GM21825 (cell line): ENCODE measurements at regions not wholly inside any gene's neighbourhood (a gene's known extent, or its start where the extent isn't known, plus 50 kb on each side); places are given as distances from the start of the nearest gene placed in this dataset.

Experiments used
- ATAC-seq: cut with Tn5 transposase; IDR thresholded peaks from one replicate; pipeline ENCODE4 v1.9.1; 2021; ENCODE audit warnings: mild to moderate bottlenecking, moderate library complexity; ENCODE audit not compliant: unreplicated experiment

DNA sequence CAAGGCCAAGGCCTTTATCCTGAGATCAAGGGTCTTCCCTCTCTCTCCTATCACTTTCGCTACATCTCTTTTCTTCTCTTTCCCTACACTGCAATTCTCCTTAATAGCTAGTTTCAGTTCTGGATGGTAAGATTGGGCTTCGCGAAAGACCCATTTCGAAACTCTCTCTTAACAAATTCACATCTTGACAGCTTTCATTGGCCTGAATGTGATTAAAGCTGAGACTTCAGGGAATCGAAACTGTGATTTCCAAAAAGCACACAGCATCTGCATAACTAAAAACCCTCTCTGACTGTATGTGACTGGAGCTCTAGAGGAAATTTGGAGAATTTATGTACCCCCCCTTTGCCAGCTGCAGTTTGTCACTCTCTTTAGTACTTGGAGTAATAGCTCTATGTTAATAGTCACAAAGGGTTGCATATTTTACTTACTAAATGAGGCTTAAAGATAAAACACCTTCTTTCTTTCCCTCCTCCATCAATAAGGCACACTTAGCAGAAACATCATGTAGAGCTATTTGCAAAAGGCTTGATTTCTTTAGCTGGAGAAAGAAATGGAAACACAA, 105.3 kb upstream of the FAM20A start:
- no peak for ATAC-seq

DNA sequence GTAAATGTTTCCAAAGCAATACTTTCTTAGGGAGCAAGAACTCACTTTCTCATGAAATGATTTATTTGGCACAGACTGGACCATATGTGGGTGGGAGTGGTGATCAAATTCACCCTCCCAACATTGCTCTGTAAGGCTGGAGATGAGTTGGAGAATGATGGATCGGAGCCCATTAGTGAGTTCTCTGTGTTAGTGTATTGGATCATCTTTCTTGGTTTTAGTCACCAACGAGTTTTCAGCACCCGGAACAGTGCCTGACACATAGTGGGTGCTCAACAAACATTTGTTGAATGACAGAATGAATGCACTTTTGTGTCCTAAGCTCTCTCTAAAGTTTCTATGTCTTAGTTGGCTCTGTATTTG, 104.5 kb upstream of the FAM20A start:
- no peak for ATAC-seq

DNA sequence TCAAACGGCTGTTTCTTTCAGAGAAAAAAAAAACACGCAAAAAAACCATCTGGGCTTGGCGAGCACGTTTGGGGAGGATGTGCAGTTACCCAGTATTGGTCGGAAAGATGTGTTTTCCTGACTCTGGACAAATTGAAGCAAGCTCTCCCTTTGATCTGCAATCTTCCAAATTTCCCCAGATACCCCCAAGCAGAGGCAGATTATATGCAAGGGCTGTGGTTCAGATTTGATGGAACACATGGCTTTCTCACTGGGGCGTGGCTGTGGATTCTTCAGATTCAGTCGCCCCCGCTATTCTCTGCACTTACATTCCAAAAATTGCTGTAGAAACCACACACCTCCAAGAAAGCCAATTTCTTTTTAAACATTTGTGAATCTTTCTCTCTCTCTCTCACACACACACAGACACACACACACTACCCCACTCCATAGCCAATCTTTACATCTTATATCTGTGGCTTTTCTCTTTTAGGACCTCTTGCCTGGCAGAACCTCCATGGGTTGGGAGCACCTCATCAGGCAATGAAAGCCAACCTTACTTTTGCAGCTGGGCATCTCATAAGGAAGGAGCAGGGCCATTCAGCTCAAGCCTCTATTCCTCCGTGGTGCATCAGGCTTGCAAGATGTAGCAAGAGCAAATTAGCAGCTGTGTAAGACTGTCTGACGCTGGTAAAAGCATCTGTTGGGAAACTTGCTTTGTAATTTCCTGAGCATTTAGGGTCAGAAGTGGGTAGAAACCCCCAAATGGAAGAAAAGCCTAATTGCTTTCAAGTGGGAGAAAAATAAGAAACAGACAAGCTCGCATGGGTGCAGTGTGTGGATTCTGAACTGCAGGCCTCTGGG, 103.9 kb upstream of the FAM20A start:
- no peak for ATAC-seq

DNA sequence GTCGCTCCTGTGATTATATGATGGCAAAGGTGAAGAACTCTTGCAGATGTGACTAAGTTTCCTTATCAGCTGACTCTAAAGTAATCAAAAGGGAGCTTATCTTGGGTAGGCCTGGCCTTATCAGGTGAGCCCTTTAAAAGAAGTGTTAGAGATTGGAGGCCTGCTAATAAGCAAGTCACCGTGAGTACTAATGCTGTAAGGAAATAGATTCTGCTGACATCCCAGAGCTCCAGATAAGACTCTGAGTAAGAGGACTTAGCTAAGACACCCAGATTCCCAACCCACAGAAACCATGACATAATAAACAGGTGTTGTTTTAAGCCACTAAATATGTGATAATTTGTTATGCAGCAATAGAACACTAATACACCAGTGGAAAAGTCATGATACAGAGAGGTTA, 99.9 kb upstream of the FAM20A start:
- ATAC-seq: no peak

DNA sequence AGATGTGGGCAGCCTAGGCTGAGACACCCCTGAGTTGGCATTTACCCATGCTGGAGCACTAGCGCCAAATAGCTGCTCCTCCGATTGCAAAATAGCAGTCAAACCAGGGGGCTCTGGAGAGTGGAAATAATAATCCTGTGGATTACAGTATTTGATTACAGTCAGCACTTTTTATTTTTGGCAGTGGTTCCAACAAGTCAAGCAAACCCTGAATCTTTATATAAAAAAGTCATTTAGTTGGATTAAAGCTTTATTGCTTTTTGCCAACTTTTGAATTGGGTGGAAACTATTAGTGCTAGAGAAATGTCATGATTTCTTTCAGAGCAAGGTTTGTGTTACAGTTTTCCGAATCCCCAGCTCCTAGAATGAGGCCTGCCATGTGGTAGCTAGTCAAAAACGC, 99.3 kb upstream of the FAM20A start:
- ATAC-seq: no peak

DNA sequence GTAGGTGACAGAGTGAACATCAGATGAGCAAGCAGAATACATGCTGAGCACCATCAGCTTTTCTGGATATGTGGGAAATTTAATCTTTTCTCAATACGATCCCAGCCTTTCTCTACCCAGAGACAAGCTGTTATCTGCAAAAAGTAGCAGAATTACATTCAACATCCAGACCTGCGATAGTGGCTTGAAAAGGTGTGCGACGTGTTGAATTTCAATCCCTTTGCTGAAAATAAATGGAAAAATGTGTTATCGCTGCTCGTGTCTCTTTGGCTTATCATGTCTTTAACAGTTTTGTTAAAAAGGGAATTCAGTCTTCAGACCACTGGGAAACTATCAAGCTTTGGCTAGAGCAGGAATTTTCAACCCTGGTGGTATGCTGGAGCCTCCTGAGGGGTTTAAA, 98.8 kb upstream of the FAM20A start:
- no peak for ATAC-seq

DNA sequence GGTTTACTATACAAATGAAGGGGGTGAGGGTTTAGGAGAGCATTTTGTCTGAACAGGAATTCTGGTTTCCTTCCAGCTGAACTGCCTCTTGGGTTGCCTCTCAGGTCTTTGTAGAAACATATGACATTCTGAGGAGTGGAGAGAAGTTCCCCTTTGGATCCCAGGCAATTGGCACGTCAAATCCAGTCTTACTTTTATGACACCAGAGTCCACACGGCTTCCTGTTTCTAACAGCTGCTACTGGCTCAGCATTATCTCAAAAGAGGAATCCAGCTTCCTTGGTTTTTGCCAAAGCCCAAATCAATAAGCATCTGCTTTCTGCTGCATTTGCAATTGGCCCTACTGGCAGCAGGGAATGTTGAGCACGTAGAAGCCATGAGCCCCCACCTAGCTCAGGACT, 97.6 kb upstream of the FAM20A start:
- no peak for ATAC-seq

DNA sequence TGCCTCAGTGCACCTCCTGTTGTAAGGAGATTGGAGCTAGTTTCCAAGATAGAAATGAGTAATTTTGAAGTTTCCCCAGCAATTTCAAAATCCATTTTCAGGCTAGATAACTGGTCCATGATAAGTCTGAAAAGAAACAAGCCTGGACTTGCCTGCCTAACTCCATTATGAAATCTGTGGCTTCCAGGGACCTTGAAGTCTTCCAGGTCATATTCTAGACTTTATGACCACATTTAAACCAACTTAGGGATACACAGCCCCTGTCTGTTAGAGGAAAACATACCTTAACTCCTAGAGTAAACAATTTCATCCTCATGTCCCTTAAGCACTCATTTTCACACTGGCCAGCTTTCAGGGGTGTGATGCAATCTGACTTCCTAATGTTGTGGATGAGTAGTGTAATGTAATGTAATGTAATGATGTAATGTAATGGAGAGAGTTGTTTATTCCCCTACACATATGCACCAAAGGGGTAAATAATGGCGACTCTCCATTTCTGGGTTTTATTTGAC, 96.7 kb upstream of the FAM20A start:
- no peak for ATAC-seq

DNA sequence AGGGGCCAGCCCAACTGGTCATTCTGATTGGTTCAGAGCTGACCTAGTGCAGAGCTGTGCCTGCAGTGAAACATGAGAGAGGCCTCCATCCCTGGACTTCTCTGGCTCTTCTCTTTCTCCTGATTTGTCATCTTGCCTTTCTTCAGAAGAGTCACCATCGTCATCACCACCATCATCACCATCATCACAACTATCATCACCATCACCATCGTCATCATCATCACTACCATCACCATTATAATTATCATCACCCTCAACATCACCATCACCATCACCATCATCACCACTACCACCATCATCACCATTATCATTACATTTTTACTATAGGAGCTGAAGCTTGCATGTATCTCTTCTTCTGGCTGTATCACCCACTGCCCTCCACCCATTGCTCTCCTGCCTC, 94.5 kb upstream of the FAM20A start:
- no peak for ATAC-seq

DNA sequence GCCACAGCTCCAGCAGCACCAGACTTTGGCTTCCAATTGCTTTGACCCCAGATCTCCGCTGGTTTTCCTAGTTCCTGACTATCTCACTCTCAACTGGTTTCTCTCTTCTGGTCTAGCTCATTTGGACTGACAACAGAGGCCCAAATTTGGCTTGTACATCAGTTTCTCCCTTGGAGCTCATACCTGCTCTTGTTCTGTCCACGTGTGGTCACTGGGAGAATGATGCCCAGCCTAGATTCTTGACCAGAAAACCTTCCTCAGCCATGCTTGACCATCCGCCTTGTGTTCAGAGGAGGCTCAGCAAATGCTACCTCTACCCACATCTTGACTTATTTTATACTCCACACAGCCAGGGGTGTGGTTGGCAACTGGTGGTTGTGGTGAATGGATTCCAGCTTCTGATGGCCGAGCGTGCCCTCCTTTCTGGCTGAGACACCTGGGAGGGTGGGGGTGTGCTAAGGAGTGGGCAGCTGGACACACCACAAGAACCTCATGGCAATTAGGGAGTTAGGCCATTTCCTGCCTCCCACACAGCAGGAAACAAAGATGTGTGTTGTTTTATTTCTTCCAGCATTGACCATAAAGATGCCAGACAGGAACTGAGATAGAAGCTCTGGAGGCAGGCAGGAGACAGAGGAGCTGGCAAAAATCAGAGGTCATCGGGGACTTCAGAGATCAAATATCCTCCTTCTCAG, 93.8 kb upstream of the FAM20A start:
- ATAC-seq: no peak

DNA sequence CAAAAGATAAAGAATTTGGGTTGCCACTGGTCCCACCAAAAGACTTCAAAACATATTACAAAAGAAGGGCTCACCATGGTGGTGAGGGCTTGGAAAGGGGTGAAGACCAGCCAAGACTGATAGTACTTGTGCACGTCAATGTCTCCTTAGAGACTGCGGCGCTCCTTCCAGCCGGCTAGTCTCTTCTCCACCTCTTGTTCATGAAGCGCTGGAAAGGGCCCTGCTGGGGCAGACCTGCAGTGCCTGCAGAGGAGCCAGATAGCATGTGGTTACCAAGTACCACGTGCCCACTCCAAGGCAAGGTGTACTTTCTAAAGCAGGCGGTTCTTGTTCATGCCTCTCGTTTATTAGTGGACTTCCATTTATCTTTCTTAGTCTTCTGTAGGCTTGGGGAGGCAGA, 92.7 kb upstream of the FAM20A start:
- ATAC-seq: no peak

DNA sequence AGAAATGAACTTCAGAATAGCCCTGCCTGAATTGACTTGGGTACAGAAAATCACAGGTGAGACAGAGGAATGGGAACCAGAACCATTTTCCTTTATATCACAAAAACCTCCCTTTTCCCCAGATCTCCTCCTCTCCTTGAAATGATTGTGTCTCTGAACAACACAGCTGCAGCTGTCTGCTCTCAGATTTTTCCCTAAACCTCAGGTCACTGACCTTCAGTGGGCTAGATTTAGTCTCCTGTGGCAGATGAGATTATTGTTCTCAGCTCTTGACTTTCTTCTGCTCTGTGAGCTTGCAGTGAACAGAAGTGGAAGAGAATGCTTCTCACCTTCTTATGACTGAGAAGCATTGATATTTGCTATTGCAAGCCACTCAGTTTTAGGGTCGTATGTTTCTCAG, 92.3 kb upstream of the FAM20A start:
- no peak for ATAC-seq

DNA sequence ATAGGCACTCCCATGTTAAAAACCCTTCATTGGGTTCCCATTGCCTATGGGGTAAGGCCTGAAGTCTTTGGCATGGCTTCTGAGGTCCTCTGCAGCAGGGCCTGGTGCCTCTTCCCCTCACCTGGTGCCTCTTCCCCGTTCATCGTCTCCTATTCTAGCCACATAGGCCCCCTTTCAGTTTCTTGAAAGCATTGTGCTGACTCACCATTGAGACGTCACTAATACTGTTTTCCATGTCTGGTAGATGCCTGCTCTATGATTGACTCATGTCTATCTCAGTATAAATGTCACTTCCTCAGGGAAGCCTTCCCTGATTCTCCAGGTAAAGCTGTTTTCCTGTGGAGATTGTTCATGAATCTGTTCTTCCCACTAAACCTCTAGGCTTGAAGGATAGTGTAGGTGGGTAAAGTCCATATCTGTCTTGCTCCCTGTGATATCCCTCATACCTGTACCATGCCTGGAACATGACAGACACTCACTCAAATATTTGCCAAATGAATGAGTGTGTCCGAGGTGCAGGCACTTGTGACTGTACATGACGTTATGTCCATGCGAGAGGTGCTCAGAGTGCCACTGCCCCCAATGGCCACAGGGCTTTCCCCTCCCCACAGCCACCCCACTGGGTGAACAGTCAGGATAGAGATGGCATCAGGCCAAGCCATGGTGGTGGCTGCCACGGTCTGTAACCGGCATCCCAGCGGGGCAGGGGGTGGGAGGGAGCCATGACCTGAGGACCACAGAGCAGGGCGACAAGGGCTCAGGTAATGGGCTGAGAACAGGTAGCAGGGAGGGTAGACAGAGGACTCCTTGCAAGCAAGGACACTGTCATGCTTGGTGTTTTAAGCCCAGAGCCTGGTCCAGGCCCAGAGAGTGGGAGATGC, 85.2 kb upstream of the FAM20A start:
- no peak for ATAC-seq

DNA sequence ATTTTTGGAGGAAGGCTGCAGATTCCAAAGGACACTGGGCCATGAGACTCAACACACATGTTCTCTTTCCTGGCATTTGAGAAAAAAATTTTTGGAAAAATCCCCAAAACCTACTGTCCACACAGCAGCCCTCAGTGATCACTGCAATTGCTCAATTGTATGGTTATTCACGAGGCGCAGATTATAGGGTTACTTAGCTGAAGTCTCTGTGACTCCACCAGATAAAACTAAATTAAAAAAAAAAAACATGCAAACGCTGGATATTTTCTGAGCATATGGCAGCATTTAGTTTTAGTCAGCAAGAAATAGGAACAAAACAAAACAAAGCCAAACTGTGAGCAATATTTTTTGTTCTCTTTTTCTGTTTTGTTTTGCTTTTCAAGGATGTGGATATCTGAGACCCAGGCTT, 83.8 kb upstream of the FAM20A start:
- ATAC-seq: no peak

DNA sequence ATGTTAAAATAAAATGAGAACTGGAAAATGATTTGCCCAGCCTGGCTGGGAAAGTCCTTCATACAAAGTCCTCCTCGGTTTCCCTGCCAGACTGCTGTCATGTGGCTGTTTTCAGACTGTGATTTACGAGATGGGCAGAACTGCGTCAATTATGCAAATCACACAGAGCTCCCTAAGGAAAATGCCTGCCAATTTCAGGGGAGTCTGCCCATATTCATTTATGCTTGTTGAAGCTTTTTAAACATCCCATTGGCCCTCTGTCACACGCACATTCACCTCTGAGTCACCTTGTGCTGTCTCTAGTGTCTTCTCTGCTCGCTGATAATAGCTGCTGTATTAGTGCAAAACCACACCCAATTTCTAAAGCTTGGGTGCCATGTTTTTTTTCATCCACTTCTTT, 81.7 kb upstream of the FAM20A start:
- no peak for ATAC-seq

DNA sequence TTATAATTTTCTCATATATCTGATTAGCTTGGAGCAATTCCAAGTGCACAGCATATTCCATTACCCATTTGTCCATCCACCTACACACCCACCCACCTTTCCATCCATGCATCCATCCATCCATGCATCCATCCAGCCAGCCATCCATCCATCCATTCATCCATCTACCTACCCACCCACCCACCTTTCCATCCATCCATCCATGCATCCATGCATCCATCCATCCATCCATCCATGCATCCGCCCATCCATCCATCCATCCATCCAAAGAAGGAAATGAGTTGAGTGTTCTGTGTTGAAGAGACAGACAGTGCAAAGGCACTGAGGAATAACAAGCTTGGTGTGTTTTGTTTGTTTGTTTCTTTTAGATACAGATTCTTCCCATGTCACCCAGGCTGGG, 78.7 kb upstream of the FAM20A start:
- ATAC-seq: no peak

DNA sequence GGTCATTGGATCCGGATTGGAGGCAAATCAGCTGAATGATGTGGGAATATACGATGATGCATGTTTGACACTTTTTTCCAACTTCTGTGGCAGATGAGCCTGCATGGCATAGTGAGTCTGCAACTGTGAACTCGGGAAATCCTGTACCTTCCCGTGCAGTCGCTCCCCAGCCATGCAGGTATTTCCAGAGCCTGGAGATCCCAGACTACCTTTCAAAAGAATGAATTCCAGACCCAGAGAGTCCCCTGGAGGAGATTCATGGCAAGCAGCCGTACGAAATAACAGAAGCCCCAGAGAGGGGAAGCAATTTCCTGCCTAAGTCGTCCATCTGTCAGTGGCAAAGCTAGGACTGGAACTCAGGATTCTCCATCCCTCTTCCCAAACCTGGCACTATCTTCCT, 75.7 kb upstream of the FAM20A start:
- no peak for ATAC-seq

DNA sequence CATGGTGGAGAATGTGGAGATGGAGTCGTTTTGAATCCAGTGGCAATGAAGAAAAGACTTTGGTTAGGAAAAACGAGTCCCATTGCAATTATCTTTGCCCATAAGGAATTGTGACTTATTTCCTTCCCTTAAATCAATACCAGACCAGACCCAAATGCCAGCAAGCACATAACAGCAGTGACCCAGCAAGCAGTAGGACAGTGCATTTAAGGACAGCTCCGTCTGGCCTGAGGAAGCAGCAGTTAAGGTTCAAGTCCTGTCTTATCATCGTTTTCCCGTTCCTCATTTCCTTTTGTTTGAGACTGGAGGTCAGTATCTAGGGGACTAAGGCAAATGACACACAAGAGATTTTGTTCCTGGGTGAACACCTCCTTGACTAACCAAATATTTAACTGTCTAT, 74.6 kb upstream of the FAM20A start:
- ATAC-seq: no peak

DNA sequence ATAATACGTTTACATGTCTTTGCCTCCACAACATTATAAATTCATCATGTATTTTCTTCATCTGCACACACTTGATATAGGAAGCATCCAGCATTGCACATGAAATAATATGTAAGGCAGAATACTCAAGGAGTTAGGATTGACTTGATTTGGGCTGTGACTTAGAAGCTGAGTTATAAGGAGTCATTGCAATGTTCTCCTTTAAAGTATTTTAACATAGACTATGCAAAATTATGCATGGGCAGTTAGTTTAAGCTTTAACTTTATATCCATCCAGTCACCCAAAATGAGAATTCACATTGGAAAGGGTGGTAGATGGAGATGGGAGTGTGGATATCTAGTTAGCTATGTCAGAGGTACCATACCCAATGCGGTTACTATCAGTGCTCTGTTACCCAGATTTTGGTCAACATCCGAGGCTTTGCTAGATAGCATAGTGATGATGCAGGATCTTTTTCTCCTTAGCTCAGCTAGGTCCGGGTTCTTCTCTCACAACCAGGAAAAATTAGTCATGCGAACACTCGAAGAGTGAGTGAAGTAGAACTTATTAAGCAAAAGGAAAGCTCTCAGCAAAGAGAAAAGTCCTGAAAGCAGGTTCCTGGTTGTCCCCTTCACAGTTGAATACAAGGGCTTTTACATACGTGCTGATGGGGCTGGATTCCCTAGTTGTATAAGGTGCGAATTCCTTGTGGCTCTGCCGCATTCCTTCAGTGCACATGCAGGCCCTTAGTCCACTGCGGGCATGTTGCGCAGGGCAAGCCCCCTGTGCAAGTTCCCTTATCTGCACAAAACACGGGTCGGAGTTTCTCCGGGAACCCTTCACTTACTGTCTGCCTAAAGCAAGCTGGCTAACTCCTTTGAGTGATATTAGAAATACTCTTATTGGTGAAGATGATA, 73.1 kb upstream of the FAM20A start:
- ATAC-seq: no peak
